Glutamatergic neuron (in vitro differentiated cells): ENCODE measurements at regions not wholly inside any gene's neighbourhood (a gene's known extent, or its start where the extent isn't known, plus 50 kb on each side); places are given as distances from the start of the nearest gene placed in this dataset.

Source experiments
- DNase-seq: peaks from one replicate; pipeline ENCODE4 v3.0.0; 2022
- H3K27ac Mint-ChIP-seq: one replicate; pipeline ENCODE4 v1.8.0; 2020; ENCODE audit warnings: mild to moderate bottlenecking, mixed read lengths, inconsistent platforms; ENCODE audit not compliant: unreplicated experiment
- H3K27me3 Mint-ChIP-seq: one replicate; pipeline ENCODE4 v1.8.0; 2020; ENCODE audit warnings: mild to moderate bottlenecking, moderate library complexity, mixed read lengths, inconsistent platforms; ENCODE audit not compliant: unreplicated experiment
- H3K36me3 Mint-ChIP-seq: one replicate; pipeline ENCODE4 v1.8.0; 2020; ENCODE audit warnings: mild to moderate bottlenecking, mixed read lengths, inconsistent platforms; ENCODE audit not compliant: unreplicated experiment
- H3K4me1 Mint-ChIP-seq: one replicate; pipeline ENCODE4 v1.8.0; 2020; ENCODE audit warnings: mild to moderate bottlenecking, low read depth, mixed read lengths, inconsistent platforms; ENCODE audit not compliant: unreplicated experiment
- H3K4me3 Mint-ChIP-seq: one replicate; pipeline ENCODE4 v1.8.0; 2020; ENCODE audit warnings: mild to moderate bottlenecking, mixed read lengths, inconsistent platforms; ENCODE audit not compliant: unreplicated experiment
- H3K9me3 Mint-ChIP-seq: one replicate; pipeline ENCODE4 v1.8.0; 2020; ENCODE audit warnings: mild to moderate bottlenecking, moderate library complexity, mixed read lengths, inconsistent platforms; ENCODE audit not compliant: unreplicated experiment
- CTCF ChIP-seq: fragments of 200-600 bp; sonication (generic); IDR thresholded peaks from one replicate; pipeline ENCODE4 v1.5.0; 2021; ENCODE audit not compliant: partially characterized antibody, unreplicated experiment

GRCh38 chr4:164383058-164383357 lies 370.9 kb upstream of the SMIM31 start:
- peaks cover 2% of the 10 kb centered on the region for H3K4me1 Mint-ChIP-seq
- no peak for DNase-seq
- no peaks in the 10 kb centered on the region for H3K36me3 Mint-ChIP-seq
- no peaks in the 10 kb centered on the region for H3K9me3 Mint-ChIP-seq
- H3K27me3 Mint-ChIP-seq: peaks cover 1% of the 10 kb centered on the region
- no peak for TF ChIP-seq CTCF
- peak overlapping the region; percentile 90 for H3K4me3 Mint-ChIP-seq
- peak overlapping the region; percentile 82 for H3K27ac Mint-ChIP-seq

- H3K27me3 Mint-ChIP-seq: peaks cover 1% of the 10 kb centered on the region
- H3K27ac Mint-ChIP-seq: peak overlapping the region; percentile 82
- H3K4me3 Mint-ChIP-seq: peak overlapping the region; percentile 90
- peaks cover 2% of the 10 kb centered on the region for H3K4me1 Mint-ChIP-seq
- H3K36me3 Mint-ChIP-seq: no peaks in the 10 kb centered on the region
- no peaks in the 10 kb centered on the region for H3K9me3 Mint-ChIP-seq
- peak; percentile 70 for TF ChIP-seq CTCF
- DNase-seq: peak; percentile 79
Observed at GRCh38 chr4:164383358-164384220, 370.3 kb upstream of the SMIM31 start.

- Mint-ChIP-seq H3K27ac (no peak overlapping the region), H3K27me3 (peaks cover 1% of the 10 kb centered on the region), H3K4me1 (peaks cover 2% of the 10 kb centered on the region), H3K9me3 (no peaks in the 10 kb centered on the region), H3K4me3 (peak overlapping the region; percentile 90), H3K36me3 (no peaks in the 10 kb centered on the region)
- no peak for TF ChIP-seq CTCF
- no peak for DNase-seq
Observed at GRCh38 chr4:164384416-164384815, 369.5 kb upstream of the SMIM31 start.

DNA sequence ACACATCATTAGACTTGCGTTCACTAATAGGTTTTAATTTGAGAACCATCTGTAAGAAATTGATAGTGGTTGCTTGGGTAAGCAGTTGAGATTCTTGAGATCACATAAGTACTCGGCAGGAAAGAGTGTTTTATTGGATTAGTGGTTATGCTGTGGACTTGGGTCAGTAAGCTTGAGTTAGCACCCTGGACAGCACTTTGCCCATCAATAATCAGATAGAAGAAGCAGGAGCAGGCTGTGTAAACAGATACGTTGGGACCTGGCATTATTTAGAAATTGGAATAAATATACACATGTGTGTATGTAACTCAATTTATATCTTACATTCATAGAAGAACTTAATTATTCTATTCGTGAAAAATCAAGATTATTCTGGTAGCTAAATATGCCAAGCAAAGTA lies 357.5 kb upstream of the SMIM31 start:
- no peak for DNase-seq
- no peak overlapping the region for H3K27ac Mint-ChIP-seq

More for the DNA sequence above, 357.5 kb upstream of the SMIM31 start:
- Mint-ChIP-seq H3K36me3 (no peaks in the 10 kb centered on the region), H3K27me3 (no peaks in the 10 kb centered on the region), H3K4me3 (no peak overlapping the region), H3K9me3 (no peaks in the 10 kb centered on the region), H3K4me1 (no peaks in the 10 kb centered on the region)
- no peak for TF ChIP-seq CTCF
